Activated CD4-positive, alpha-beta T cell treated with anti-CD3 and anti-CD28 coated beads, Interleukin-2, amount 50 U/mL, for 1 hour (primary cell): ENCODE measurements at regions not wholly inside any gene's neighbourhood (a gene's known extent, or its start where the extent isn't known, plus 50 kb on each side); places are given as distances from the start of the nearest gene placed in this dataset.
"Not testable (repeated sequence)": the region's sequence is repeated elsewhere in the genome, so short reads cannot be mapped to it uniquely, and the experiment has no call there.

Source experiments
- DNase-seq: peaks from one replicate; pipeline ENCODE4 v3.0.0-alpha.2; 2020

- DNase-seq: no peak
These were observed 192.2 kb upstream of the AKR1E2 start for GRCh38 chr10:4633776-4634175.

GRCh38 chr10:4633186-4633585 is 192.8 kb upstream of the AKR1E2 start:
- DNase-seq: no peak

- no peak for DNase-seq
These were observed 193.2 kb upstream of the AKR1E2 start for GRCh38 chr10:4632757-4633156.

GRCh38 chr10:4626919-4627318 is 199.1 kb upstream of the AKR1E2 start:
- no peak for DNase-seq

- DNase-seq: no peak
These were observed 202.1 kb upstream of the AKR1E2 start for GRCh38 chr10:4623757-4624420.

GRCh38 chr10:4623200-4623599 is 202.8 kb upstream of the AKR1E2 start:
- DNase-seq: no peak

- no peak for DNase-seq
These were observed 203.6 kb upstream of the AKR1E2 start for GRCh38 chr10:4622384-4622783.

GRCh38 chr10:4617589-4617988 is 208.4 kb upstream of the AKR1E2 start:
- DNase-seq: no peak

- no peak for DNase-seq
These were observed 211.0 kb upstream of the AKR1E2 start for GRCh38 chr10:4615042-4615441.

GRCh38 chr10:4609251-4609650 is 216.8 kb upstream of the AKR1E2 start:
- no peak for DNase-seq

- no peak for DNase-seq
These were observed 218.3 kb upstream of the AKR1E2 start for GRCh38 chr10:4607681-4608080.

GRCh38 chr10:4606856-4607636 is 219.0 kb upstream of the AKR1E2 start:
- no peak for DNase-seq

GRCh38 chr10:4602764-4603491 is 223.1 kb upstream of the AKR1E2 start:
- no peak for DNase-seq

GRCh38 chr10:4599471-4599870 is 226.5 kb upstream of the AKR1E2 start:
- no peak for DNase-seq

GRCh38 chr10:4597898-4598297 is 228.1 kb upstream of the AKR1E2 start:
- DNase-seq: not testable (repeated sequence)

GRCh38 chr10:4596951-4597350 is 229.1 kb upstream of the AKR1E2 start:
- no peak for DNase-seq

GRCh38 chr10:4595719-4596319 is 230.2 kb upstream of the AKR1E2 start:
- no peak for DNase-seq

- no peak for DNase-seq
These were observed 235.2 kb upstream of the AKR1E2 start for GRCh38 chr10:4590807-4591206.

- no peak for DNase-seq
These were observed 237.2 kb upstream of the AKR1E2 start for GRCh38 chr10:4588824-4589223.

GRCh38 chr10:4587466-4587865 is 238.5 kb upstream of the AKR1E2 start:
- DNase-seq: no peak

GRCh38 chr10:4586776-4587175 is 239.2 kb upstream of the AKR1E2 start:
- no peak for DNase-seq

GRCh38 chr10:4581929-4582328 is 244.1 kb upstream of the AKR1E2 start:
- DNase-seq: no peak

GRCh38 chr10:4579844-4580243 is 246.2 kb upstream of the AKR1E2 start:
- DNase-seq: no peak

- no peak for DNase-seq
These were observed 249.8 kb upstream of the AKR1E2 start for GRCh38 chr10:4576206-4576605.
